Right ventricle myocardium inferior (tissue), 1 donor: ENCODE measurements at regions not wholly inside any gene's neighbourhood (a gene's known extent, or its start where the extent isn't known, plus 50 kb on each side); places are given as distances from the start of the nearest gene placed in this dataset.
"Not testable (repeated sequence)": the region's sequence is repeated elsewhere in the genome, so short reads cannot be mapped to it uniquely, and the experiment has no call there.

Source experiments
- ATAC-seq: fragments of 200-7000 bp; cut with Tn5 transposase; one replicate; pipeline ENCODE4 v1.9.1; 2020; ENCODE audit warnings: mild to moderate bottlenecking, moderate library complexity
- DNase-seq: peaks from one replicate; pipeline ENCODE4 v3.0.0; 2021; ENCODE audit errors: missing footprints
- intact Hi-C: fragments of 100-400 bp; cut with DNase I; formaldehyde crosslinking; loops from one replicate; pipeline ENCODE4 v1.11.0; 2022
- donor health status: DM: no; HTN: yes; CAD: no; lungs with severe emphysema.

DNA sequence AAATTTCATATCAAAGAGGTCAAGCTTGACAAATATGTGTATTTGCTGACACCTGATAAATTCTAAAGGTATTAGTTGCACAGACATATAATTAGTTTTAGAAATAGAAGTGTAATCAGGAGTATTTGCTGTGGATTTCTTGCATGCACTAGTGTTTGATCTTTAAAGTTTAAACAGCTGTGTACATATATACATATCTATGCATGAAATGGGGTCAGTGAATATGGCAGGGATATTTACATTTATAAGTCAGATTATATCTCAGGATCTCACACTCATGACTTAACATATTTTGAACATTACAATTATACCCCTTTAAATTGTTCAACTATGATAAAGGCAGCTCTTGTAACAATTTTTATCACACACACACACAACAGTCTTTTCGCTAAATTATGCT, 547.4 kb upstream of the ACTRT1 start:
- intact Hi-C loops = no loop called here
- ATAC-seq (no peak), DNase-seq (no peak)

GRCh38 chrX:128582036-128582435, 529.8 kb upstream of the ACTRT1 start:
- DNase-seq = no peak
- intact Hi-C loops = no loop called here
- no peak for ATAC-seq

DNA sequence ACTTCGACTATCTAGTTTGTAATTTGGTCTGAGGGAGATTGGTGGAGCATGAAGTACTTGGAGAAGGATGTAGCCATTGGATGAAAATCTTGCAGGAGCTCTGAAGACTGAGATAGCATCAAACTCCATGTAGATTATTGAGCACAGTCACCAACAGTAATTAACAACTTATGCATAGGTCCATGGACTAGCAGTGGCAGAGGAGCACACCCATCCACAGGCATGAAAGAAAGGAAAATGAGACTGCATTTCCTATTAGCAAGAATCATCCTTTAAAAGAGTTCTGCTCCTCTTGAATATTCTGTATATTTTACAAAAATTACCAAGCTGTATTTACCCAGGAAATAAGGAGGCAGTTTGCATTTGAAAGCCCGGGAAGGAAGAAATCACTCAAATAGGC, 529.4 kb upstream of the ACTRT1 start:
- ATAC-seq (no peak), DNase-seq (no peak)
- intact Hi-C loops = no loop called here

GRCh38 chrX:128543114-128543513, 490.9 kb upstream of the ACTRT1 start:
- DNase-seq (no peak), ATAC-seq (no peak)
- intact Hi-C loops = no loop called here

- no peak for DNase-seq
- intact Hi-C loops = no loop called here
- ATAC-seq = no peak
Observed at GRCh38 chrX:128518508-128518907, 466.3 kb upstream of the ACTRT1 start.

- intact Hi-C loops = no loop called here
- DNase-seq (no peak), ATAC-seq (no peak)
Observed at GRCh38 chrX:128517691-128518090, 465.5 kb upstream of the ACTRT1 start.

- intact Hi-C loops = no loop called here
Observed at GRCh38 chrX:128504496-128504895, 452.3 kb upstream of the ACTRT1 start.

DNA sequence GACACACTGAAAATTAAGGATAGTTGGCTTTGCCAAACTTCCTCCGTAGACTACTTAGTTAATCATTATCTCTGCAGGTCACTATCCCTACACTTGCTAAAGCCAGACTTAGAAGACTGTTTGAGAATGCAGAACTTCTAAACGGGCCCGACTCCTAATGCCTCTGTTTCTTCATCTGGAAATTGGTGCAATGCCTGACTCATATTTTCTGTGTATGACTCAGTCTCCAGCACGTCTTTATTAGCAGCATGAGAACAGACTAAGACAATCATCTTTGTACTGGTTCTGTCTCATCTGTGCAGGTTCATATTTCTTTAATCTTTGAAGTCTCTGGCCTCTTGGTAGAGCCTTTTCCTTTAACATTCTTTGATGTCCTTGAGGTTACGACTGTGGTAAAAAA, 411.9 kb upstream of the ACTRT1 start:
- ATAC-seq (no peak), DNase-seq (no peak)
- intact Hi-C loops = no loop called here

More at GRCh38 chrX:128504496-128504895, 452.3 kb upstream of the ACTRT1 start:
- DNase-seq (no peak), ATAC-seq (no peak)

- intact Hi-C loops = no loop called here
Observed at GRCh38 chrX:128460835-128461234, 408.6 kb upstream of the ACTRT1 start.

DNA sequence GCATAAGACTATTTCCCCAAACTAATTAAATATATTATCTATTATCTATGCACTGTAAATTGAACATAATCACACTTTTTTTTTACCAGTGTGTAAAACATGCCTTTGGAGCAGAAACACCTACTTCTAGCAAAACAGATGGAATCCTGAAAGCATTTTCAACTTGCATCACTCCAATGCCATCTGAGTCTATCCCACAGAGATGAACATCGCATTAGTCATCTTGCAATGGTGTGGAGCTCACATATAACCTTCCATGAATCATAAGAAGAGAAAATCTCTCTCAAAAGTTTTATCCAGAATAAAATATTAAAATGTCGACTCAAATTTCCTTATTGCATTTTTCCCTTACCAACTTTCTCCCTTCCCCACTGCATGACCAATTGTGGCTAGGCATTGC, 406.7 kb upstream of the ACTRT1 start:
- ATAC-seq (no peak), DNase-seq (no peak)
- intact Hi-C loops = no loop called here

More at GRCh38 chrX:128460835-128461234, 408.6 kb upstream of the ACTRT1 start:
- DNase-seq = no peak
- no peak for ATAC-seq

GRCh38 chrX:128457674-128458073, 405.5 kb upstream of the ACTRT1 start:
- no peak for DNase-seq
- intact Hi-C loops = no loop called here

GRCh38 chrX:128439159-128439558, 387.0 kb upstream of the ACTRT1 start:
- ATAC-seq = no peak
- no peak for DNase-seq
- intact Hi-C loops = no loop called here

More at GRCh38 chrX:128457674-128458073, 405.5 kb upstream of the ACTRT1 start:
- no peak for ATAC-seq

DNA sequence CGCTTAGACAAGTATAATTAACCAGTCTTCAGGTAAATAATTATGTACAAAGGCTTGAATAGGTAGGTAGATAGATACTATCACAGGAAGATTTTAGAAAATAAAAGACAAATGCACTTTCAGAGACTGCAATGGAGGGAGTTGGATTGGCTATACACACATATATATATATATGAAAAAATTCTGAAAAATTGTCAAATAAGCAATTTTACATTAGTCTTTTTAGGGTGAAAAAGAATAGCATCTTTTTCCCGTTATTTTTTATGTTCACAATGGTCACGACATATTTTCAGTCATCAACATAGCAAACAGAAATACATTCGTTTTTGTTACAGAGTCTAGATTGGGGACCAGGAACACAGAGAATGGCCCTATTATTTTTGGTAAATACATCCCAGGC, 385.9 kb upstream of the ACTRT1 start:
- intact Hi-C loops = no loop called here

DNA sequence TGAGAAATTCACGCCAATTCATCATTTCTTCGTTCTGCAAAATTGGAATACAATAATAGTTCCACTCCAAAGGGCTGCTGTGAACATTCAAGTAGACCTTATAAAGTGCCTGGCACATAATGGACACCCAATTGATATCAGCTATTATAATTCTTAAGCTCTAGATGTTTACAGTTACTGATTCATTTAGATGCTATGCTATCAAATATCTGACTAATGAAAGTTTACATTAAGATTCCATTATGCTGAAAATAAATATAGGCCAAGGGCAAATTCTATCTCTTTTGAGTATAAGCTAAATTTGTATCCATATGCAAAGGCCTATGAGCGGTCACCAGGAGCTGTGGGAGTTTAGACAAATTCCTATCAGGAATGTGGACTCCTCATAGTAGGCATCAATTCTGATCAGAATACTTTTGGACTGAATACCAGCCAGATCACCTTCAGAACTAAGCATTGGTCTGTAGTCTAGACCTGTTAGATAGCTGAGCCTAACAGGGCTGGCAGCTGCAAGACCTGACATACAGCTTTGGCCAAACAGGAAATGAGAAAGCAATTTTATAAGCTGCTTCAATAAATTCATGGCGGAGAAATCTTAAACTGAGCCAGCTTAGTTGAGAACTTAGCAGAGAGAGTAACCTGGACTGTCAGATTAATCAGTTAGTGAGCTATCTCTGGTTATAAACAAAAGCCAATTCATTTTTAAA, 384.3 kb upstream of the ACTRT1 start:
- intact Hi-C loops = no loop called here
- DNase-seq (no peak), ATAC-seq (no peak)

More for the DNA sequence above, 385.9 kb upstream of the ACTRT1 start:
- no peak for ATAC-seq
- DNase-seq = no peak

DNA sequence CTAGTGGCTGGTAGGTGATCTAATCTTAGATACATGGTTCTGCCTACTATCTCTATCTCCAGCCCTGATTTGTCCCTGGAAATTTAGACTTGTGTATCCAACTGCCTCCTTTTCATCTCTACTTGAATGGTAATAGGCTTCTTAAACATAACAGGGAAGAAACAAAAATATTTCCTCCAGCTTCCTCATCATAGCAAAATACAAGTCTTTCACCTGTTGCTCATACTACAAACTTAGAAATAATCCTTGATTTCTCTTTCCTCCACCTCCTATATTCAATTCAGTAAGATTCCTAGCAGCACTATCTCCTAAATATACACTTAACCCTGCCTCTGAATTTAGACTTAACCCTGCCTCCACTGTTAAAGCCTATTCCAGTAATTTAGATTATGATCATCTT, 373.3 kb upstream of the ACTRT1 start:
- intact Hi-C loops = no loop called here
- no peak for DNase-seq

DNA sequence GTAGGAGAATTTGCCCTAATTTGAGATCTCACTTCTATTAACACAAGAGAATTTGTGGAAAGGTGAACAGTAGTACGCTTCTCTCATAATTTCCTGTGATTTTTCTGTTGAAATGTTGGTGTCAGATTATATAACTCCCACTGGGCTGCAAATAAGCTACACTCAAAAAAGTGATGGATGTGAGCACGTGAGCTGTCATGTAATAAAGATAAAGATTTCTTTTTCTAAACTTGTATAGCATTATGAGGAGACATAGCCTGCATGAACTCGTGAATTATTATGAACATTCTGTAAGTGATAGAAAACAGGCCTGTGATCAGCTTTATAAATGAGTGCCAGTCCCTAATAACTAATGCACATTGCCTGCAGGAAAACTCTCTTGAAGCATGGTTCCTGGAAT, 356.6 kb upstream of the ACTRT1 start:
- DNase-seq = no peak
- intact Hi-C loops = no loop called here
- ATAC-seq = no peak

More for the DNA sequence above, 373.3 kb upstream of the ACTRT1 start:
- ATAC-seq = no peak

DNA sequence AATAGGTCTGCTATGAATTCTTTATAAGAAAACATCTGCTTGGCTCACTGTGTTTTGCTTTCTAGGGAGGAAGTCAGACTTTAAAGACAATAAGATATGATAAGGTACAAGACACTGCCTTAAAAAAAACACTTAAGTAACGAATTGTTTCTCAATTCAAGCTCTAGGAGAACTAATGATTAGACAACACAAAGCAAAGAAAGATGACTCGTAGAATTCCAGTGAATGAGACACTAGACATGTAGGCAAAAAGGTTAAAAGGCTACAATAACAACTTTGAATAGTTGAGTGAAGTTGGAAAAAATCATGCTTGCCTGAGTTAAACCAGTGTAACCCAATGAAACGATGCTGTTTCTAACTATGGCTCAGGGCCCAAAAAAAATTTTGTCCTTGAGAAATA, 344.4 kb upstream of the ACTRT1 start:
- ATAC-seq = no peak
- no peak for DNase-seq
- intact Hi-C loops = no loop called here

- DNase-seq, ATAC-seq, intact Hi-C loops: not testable (repeated sequence)
Observed at GRCh38 chrX:128383846-128384245, 331.6 kb upstream of the ACTRT1 start.

DNA sequence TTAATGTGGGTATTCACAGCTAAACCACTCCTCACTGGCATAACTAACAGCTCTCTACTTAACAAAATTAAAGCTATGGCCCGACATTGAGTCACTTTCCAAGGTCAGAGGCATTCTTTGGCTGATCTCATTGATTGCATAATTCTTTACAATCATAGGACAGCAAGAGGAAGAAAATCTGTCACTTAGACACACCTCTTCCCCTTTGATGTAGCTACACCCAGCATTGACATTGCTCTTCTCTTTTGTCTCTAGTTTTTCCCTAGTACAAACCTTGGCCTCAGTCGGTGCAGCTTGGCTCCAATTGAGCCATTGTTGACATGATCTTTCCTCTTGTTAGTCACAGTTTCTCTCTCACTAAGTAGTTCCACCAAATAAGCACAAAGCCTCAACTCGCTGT, 313.3 kb upstream of the ACTRT1 start:
- DNase-seq (no peak), ATAC-seq (no peak)
- intact Hi-C loops = no loop called here

DNA sequence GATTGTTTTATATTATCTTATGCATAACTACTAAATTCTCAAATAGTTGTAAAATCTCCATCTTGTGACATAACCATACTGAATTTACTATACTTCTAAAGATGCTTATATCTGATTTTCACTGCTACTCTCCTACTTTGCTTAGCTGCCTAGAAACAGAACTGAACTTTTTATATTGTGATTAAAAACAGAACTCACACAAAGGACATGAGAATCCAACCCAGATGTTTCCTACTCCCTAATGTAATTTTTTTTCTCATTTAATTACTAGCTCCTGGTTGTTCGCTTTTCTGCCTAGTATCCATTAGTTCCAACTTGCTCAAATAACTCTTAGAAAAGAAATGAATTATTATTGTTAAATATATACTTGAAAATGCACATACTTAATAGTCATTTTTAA, 283.5 kb upstream of the ACTRT1 start:
- intact Hi-C loops = no loop called here
- ATAC-seq (no peak), DNase-seq (no peak)

DNA sequence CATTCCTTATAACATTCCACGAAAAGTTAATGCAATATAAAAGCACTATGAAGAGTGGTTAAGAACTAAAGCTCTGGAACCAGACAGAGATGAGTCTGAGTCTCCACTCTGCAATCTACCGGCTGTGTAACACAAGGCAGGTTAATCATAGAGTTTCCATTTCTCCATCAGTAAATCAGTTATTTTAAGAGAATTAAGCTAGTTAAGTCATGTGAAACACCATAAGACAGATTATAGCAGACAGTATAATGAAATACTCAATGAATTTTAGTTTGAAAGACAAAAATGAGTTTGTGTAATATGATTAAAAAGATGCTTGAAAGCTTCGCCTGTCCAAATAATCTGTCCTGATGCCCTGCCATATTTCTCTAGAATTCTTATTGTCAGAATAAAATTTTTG, 282.6 kb upstream of the ACTRT1 start:
- intact Hi-C loops = no loop called here

More for the DNA sequence above, 282.6 kb upstream of the ACTRT1 start:
- ATAC-seq (no peak), DNase-seq (no peak)
